ENCODE measurements at regions not wholly inside any gene's neighbourhood (a gene's known extent, or its start where the extent isn't known, plus 50 kb on each side); places are given as distances from the start of the nearest gene placed in this dataset.

DNA sequence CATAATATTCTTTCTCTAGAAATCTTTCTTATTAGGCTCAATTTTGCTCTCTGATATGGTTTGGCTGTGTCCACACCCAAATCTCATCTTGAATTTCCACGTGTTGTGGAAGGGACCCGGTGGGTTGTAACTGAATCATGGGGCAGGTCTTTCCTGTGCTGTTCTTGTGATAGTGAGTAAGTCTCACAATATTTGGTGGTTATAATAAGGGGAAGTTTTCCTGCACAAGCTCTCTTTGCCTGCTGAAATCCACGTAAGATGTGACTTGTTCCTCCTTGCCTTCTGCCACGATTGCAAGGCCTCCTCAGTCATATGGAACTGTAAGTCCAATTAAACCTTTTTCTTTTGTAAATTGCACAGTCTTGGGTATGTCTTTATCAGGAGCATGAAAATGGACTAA is 73.8 kb downstream of the CAVIN2 start:
- no TSS peak for BruUV-seq (replicated peaks)
- TF ChIP-seq ZNF384 (IDR thresholded peaks at IDR 0.05; ENCODE audit: borderline replicate concordance, low read depth, low read length): no peak
- Histone ChIP-seq H3K4me2 (ENCODE audit: control insufficient read depth, insufficient read depth) (no peak overlapping the region), H4K20me1 (ENCODE audit: control insufficient read depth, insufficient read depth) (no peaks in the 10 kb centered on the region), H3K4me3 (no peak overlapping the region), H3K27me3 (replicated peaks in 1 of 2; ENCODE audit: control insufficient read depth in 2 of 2, insufficient read depth in 2 of 2, low read length in 1 of 2) (no peaks in the 10 kb centered on the region), H3K27ac (ENCODE audit: control insufficient read depth, insufficient read depth) (no peak overlapping the region), H3K9me3 (replicated peaks; ENCODE audit: control insufficient read depth, insufficient read depth, low read length) (no peaks in the 10 kb centered on the region), H3K79me2 (ENCODE audit: control insufficient read depth, insufficient read depth, low read length) (no peaks in the 10 kb centered on the region), H3K4me1 (ENCODE audit: control insufficient read depth, insufficient read depth, low read length) (no peaks in the 10 kb centered on the region), H2AFZ (ENCODE audit: control insufficient read depth, low read depth, low read length) (no peak overlapping the region), H3K36me3 (ENCODE audit: control insufficient read depth in 2 of 2, insufficient read depth in 2 of 2, low read length in 1 of 2) (no peaks in the 10 kb centered on the region), H3K9ac (ENCODE audit: control insufficient read depth, insufficient read depth, low read length) (no peak overlapping the region)
- POLR2A ChIA-PET: interaction anchor here (1.1 kb wide), 1 partner anchor 48 kb away, joined by 3 read pairs; no protein-coding TSS in a partner anchor
- WGBS (ENCODE audit: insufficient coverage, insufficient replicate concordance, low lambda C conversion rate, missing lambda C conversion rate): 0% methylated on average over 4 of the region's 4 CpGs
- DNase-seq (ENCODE audit: low read depth, low spot score) (no peak), FAIRE-seq (no peak), ATAC-seq (no peak)
- in situ Hi-C loops (cut with MboI): no loop called here
- intact Hi-C loops (cut with micrococcal nuclease; ENCODE audit: unreplicated experiment): no loop called here
- RAD21 ChIA-PET (ENCODE audit: unreplicated experiment): no interaction called here
- SMC1A ChIA-PET (ENCODE audit: uncharacterized antibody, unreplicated experiment): no interaction called here
- CTCF ChIA-PET: no interaction called here

DNA sequence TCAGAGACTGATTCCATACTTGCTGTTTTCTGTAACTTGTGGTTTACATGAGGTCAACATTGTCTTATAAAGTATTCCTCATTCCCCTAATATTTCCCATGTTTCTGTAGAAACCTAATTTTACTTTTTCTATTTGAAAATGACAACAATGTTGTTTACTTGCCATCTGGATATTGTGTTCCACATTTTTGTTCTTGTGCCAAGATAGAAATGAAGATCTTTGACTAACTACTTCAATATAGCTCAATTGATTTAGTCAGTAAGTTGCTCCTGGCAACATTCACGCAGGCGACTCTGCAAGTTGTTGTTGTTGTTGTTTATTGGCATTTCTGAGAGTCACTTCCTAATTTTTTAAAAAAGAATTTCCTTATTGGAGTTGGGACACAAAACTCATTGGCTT is 69.5 kb downstream of the CAVIN2 start:
- ChIA-PET SMC1A (ENCODE audit: uncharacterized antibody, unreplicated experiment) (no interaction called here), RAD21 (ENCODE audit: unreplicated experiment) (no interaction called here), CTCF (no interaction called here), POLR2A (no interaction called here)
- no peaks in the 10 kb centered on the region for H3K36me3 ChIP-seq (ENCODE audit: control insufficient read depth in 2 of 2, insufficient read depth in 2 of 2, low read length in 1 of 2)
- in situ Hi-C loops (cut with MboI): no loop called here
- intact Hi-C loops (cut with micrococcal nuclease; ENCODE audit: unreplicated experiment): no loop called here
- ATAC-seq: no peak
- BruUV-seq (replicated peaks): no TSS peak
- FAIRE-seq: no peak
- no peaks in the 10 kb centered on the region for H3K9me3 ChIP-seq (replicated peaks; ENCODE audit: control insufficient read depth, insufficient read depth, low read length)
- no peak overlapping the region for H3K27ac ChIP-seq (ENCODE audit: control insufficient read depth, insufficient read depth)
- no peaks in the 10 kb centered on the region for H3K4me1 ChIP-seq (ENCODE audit: control insufficient read depth, insufficient read depth, low read length)
- no peaks in the 10 kb centered on the region for H3K27me3 ChIP-seq (replicated peaks in 1 of 2; ENCODE audit: control insufficient read depth in 2 of 2, insufficient read depth in 2 of 2, low read length in 1 of 2)
- 66% methylated on average over 2 of the region's 2 CpGs for WGBS (ENCODE audit: insufficient coverage, insufficient replicate concordance, low lambda C conversion rate, missing lambda C conversion rate)
- no peak overlapping the region for H3K4me3 ChIP-seq
- H3K79me2 ChIP-seq (ENCODE audit: control insufficient read depth, insufficient read depth, low read length): no peaks in the 10 kb centered on the region
- no peak overlapping the region for H3K9ac ChIP-seq (ENCODE audit: control insufficient read depth, insufficient read depth, low read length)
- H2AFZ ChIP-seq (ENCODE audit: control insufficient read depth, low read depth, low read length): no peak overlapping the region
- no peak for TF ChIP-seq CHD2 (IDR thresholded peaks at IDR 0.05; ENCODE audit: borderline replicate concordance, low read depth, low read length)
- no peaks in the 10 kb centered on the region for H4K20me1 ChIP-seq (ENCODE audit: control insufficient read depth, insufficient read depth)
- DNase-seq (ENCODE audit: low read depth, low spot score): no peak
- no peak overlapping the region for H3K4me2 ChIP-seq (ENCODE audit: control insufficient read depth, insufficient read depth)
